ENCODE measurements at regions not wholly inside any gene's neighbourhood (a gene's known extent, or its start where the extent isn't known, plus 50 kb on each side); places are given as distances from the start of the nearest gene placed in this dataset.

- TF ChIP-seq CTCF (conservative IDR thresholded peaks at IDR 0.05; ENCODE audit: low read length) (no peak), EZH2phosphoT487 (IDR thresholded peaks at IDR 0.05; ENCODE audit: borderline replicate concordance, low read depth, low read length) (no peak)
These were observed 71.5 kb upstream of the DSG1 start for GRCh38 chr18:31246460-31246859.
